HCT116 (cell line): ENCODE measurements at regions not wholly inside any gene's neighbourhood (a gene's known extent, or its start where the extent isn't known, plus 50 kb on each side); places are given as distances from the start of the nearest gene placed in this dataset.
"Not testable (repeated sequence)": the region's sequence is repeated elsewhere in the genome, so short reads cannot be mapped to it uniquely, and the experiment has no call there.

ENCODE experiments used
- ATAC-seq: fragments of 200-7000 bp; cut with Tn5 transposase; 2 replicates; pipeline ENCODE4 v1.9.1; 2020; ENCODE audit warnings: mild to moderate bottlenecking, moderate library complexity
- BruUV-seq: library from RNA; stranded (reverse); fragments of 400-500 nt; replicated peaks from 2 replicates; lab custom pipeline; 2021; lab: Mats Ljungman, UMichigan
- CTCF ChIA-PET: fragments of 300-600 bp; sonication (Branson Sonifier 250); formaldehyde crosslinking; loops from one replicate; lab custom pipeline; 2021; ENCODE audit warnings: antibody characterized with exemption; lab: Charles Lee
- POLR2A ChIA-PET: fragments of 300-600, 350-600 bp; sonication (Branson Sonifier 250); formaldehyde crosslinking; loops from one replicate; lab custom pipeline; 2021; ENCODE audit warnings: antibody characterized with exemption; lab: Charles Lee
- RAD21 ChIA-PET, 2 experiments: fragments of 300-600 bp; sonication (Branson Sonifier 250); formaldehyde crosslinking; loops; one replicate each; lab custom pipeline; 2023; ENCODE audit warnings: low total read pairs in 2 of 2; ENCODE audit not compliant: uncharacterized antibody in 2 of 2, unreplicated experiment in 2 of 2, low non-redundant PET in 1 of 2; lab: Charles Lee
- DNase-seq: peaks from one replicate; pipeline ENCODE4 v3.0.0-alpha.2; 2010; ENCODE audit warnings: low read depth, low spot score
- H2AFZ ChIP-seq: fragments of 200-600 bp; shearing (Covaris generic), sonication (generic); 2 replicates; pipeline ENCODE4 v1.6.1; 2017; ENCODE audit warnings: low read depth, mixed run types, mixed read lengths, antibody characterized with exemption, low read length; ENCODE audit not compliant: poor library complexity, severe bottlenecking
- H3K27ac ChIP-seq: 2 replicates; pipeline ENCODE4 v1.5.1; 2012; ENCODE audit warnings: low read depth, low read length
- H3K27me3 ChIP-seq: fragments of 200-600 bp; sonication (generic); 2 replicates; pipeline ENCODE4 v1.6.1; 2016; ENCODE audit warnings: mixed run types, low read length, mixed read lengths; ENCODE audit not compliant: insufficient read depth
- H3K36me3 ChIP-seq, 2 experiments: fragments of 200-500 bp in 1 of 2; fragments of 200-600 bp in 1 of 2; sonication (Bioruptor generic) in 1 of 2; sonication (generic) in 1 of 2; 2 replicates each; pipeline versions ENCODE4 v1.5.1 to v1.6.1; 2014 to 2016; ENCODE audit warnings: low read length in 2 of 2, inconsistent platforms in 1 of 2, mixed read lengths in 1 of 2, mixed run types in 1 of 2; ENCODE audit not compliant: insufficient read depth in 2 of 2, control insufficient read depth in 1 of 2
- H3K4me1 ChIP-seq, 2 experiments: fragments of 200-600 bp in 1 of 2; sonication (generic) in 1 of 2; 2 replicates each; pipeline versions ENCODE4 v1.5.1 to v1.6.1; 2012 to 2017; ENCODE audit warnings: low read length in 2 of 2, inconsistent platforms in 1 of 2, mild to moderate bottlenecking in 1 of 2, mixed read lengths in 1 of 2, mixed run types in 1 of 2, moderate library complexity in 1 of 2; ENCODE audit not compliant: insufficient read depth in 2 of 2, control insufficient read depth in 1 of 2
- H3K4me2 ChIP-seq: fragments of 200-600 bp; sonication (generic); 2 replicates; pipeline ENCODE4 v1.6.1; 2017; ENCODE audit warnings: mixed run types, low read length, mixed read lengths
- H3K4me3 ChIP-seq, 2 experiments: fragments of 200-600 bp in 1 of 2; sonication (generic) in 1 of 2; replicated peaks in 1 of 2; 2 replicates each; pipeline ENCODE4 v1.5.1; 2011 to 2016; ENCODE audit warnings: low read length in 2 of 2, control low read depth in 1 of 2, low read depth in 1 of 2, mild to moderate bottlenecking in 1 of 2, mixed read lengths in 1 of 2, mixed run types in 1 of 2
- H3K79me2 ChIP-seq: fragments of 200-600 bp; sonication (generic); 2 replicates; pipeline ENCODE4 v1.6.1; 2017; ENCODE audit warnings: mild to moderate bottlenecking, mixed run types, low read length, moderate library complexity, mixed read lengths; ENCODE audit not compliant: insufficient read depth
- H3K9ac ChIP-seq: fragments of 200-600 bp; sonication (generic); 2 replicates; pipeline ENCODE4 v1.6.1; 2016; ENCODE audit warnings: low read length, mixed read lengths
- H3K9me2 ChIP-seq: fragments of 200-600 bp; sonication (generic), shearing (Covaris generic); 2 replicates; pipeline ENCODE4 v1.6.1; 2017; ENCODE audit warnings: mixed run types, mild to moderate bottlenecking, moderate library complexity; ENCODE audit not compliant: insufficient read depth
- H3K9me3 ChIP-seq, 2 experiments: fragments of 200-500 bp in 1 of 2; fragments of 200-600 bp in 1 of 2; sonication (Bioruptor generic) in 1 of 2; sonication (generic) in 1 of 2; 2 replicates each; pipeline ENCODE4 v1.6.1; 2014 to 2017; ENCODE audit warnings: low read length in 2 of 2, mixed read lengths in 2 of 2, inconsistent platforms in 1 of 2, low read depth in 1 of 2, mild to moderate bottlenecking in 1 of 2, mixed run types in 1 of 2, moderate library complexity in 1 of 2; ENCODE audit not compliant: control insufficient read depth in 1 of 2, insufficient read depth in 1 of 2
- H4K20me1 ChIP-seq: fragments of 200-600 bp; sonication (generic), shearing (Covaris generic); 2 replicates; pipeline ENCODE4 v1.6.1; 2017; ENCODE audit warnings: mixed run types, mild to moderate bottlenecking, moderate library complexity; ENCODE audit not compliant: insufficient read depth
- CBX3 ChIP-seq: IDR thresholded peaks from 2 replicates; pipeline ENCODE4 v1.6.1; 2012; ENCODE audit warnings: low read depth
- EGR1 ChIP-seq: IDR thresholded peaks from 2 replicates; pipeline ENCODE4 v1.6.1; 2012; ENCODE audit warnings: low read depth
- ELF1 ChIP-seq: IDR thresholded peaks from 2 replicates; pipeline ENCODE4 v1.6.1; 2012; ENCODE audit warnings: low read depth, borderline replicate concordance
- EZH2 ChIP-seq: fragments of 200-600 bp; sonication (generic); IDR thresholded peaks from 2 replicates; pipeline ENCODE4 v1.6.1; 2017; ENCODE audit warnings: antibody characterized with exemption, mixed run types
- POLR2A ChIP-seq: IDR thresholded peaks from 2 replicates; pipeline ENCODE4 v1.7.0; 2011; ENCODE audit warnings: borderline replicate concordance; ENCODE audit not compliant: insufficient read depth, insufficient read length; ENCODE audit errors: extremely low read depth
- RAD21 ChIP-seq: IDR thresholded peaks from 2 replicates; pipeline ENCODE4 v1.6.1; 2012; ENCODE audit warnings: low read depth, mild to moderate bottlenecking
- SP1 ChIP-seq: IDR thresholded peaks from 2 replicates; pipeline ENCODE4 v1.6.1; 2012; ENCODE audit warnings: low read depth
- SRF ChIP-seq: IDR thresholded peaks from 2 replicates; pipeline ENCODE4 v1.6.1; 2012; ENCODE audit warnings: low read depth
- ZFX ChIP-seq: fragments of 450-650 bp; IDR thresholded peaks from 2 replicates; pipeline ENCODE4 v1.6.1; 2017
- ZNF274 ChIP-seq: fragments of 200-500 bp; sonication (Bioruptor generic); IDR thresholded peaks from 2 replicates; pipeline ENCODE4 v1.6.1; 2014; ENCODE audit warnings: mild to moderate bottlenecking, low read depth, low read length, inconsistent platforms
- intact Hi-C: fragments of 100-400 bp; cut with micrococcal nuclease; formaldehyde crosslinking; loops from 2 replicates; pipeline ENCODE4 v1.10.0; 2022
- TF ChIP-seq, protein P1 (sequence below): IDR thresholded peaks from 2 replicates; pipeline ENCODE4 v1.6.1; 2012; ENCODE audit warnings: low read depth
- TF ChIP-seq, protein P2 (sequence below), 3 experiments: fragments of 200-600 bp in 1 of 3; sonication (generic) in 1 of 3; IDR thresholded peaks in 2 of 3; conservative IDR thresholded peaks in 1 of 3; 2 replicates each; pipeline ENCODE4 v1.5.1; 2012 to 2017; ENCODE audit warnings: low read depth in 2 of 3, low read length in 2 of 3, antibody characterized with exemption in 1 of 3, borderline replicate concordance in 1 of 3, control low read depth in 1 of 3, mild to moderate bottlenecking in 1 of 3, mixed read lengths in 1 of 3, mixed run types in 1 of 3, moderate library complexity in 1 of 3; ENCODE audit not compliant: insufficient read depth in 1 of 3
- TF ChIP-seq, protein P3 (sequence below): IDR thresholded peaks from 2 replicates; pipeline ENCODE4 v1.6.1; 2012

DNA sequence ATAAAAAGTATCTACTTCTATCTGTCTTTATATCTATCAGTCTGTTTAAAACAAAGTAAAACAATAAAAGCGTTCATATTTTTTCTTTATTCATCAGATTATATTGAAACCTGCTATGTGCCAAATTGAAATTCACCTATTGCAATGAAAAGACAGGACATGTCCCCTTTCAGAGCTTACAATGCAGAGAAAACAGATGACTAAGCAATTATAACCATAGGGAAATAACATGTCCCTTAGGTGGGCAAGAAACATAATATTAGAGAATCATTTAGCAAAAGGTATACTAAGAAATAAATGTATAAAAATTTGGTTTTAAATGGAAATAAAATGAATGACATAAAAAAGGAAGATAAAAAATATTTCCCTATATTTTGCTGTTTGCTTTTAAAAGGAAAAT, 1421.3 kb downstream of the FSCB start:
- Histone ChIP-seq H3K9ac (no peak overlapping the region), H3K79me2 (no peaks in the 10 kb centered on the region), H3K9me3 (peaks cover 0 to 6% of the 10 kb centered on the region in 2 experiments; a peak in 1 of 4 replicates), H3K27me3 (no peaks in the 10 kb centered on the region), H3K9me2 (no peaks in the 10 kb centered on the region), H3K4me3 (no peak overlapping the region), H3K4me1 (no peaks in the 10 kb centered on the region), H3K27ac (no peak overlapping the region), H3K4me2 (no peak overlapping the region), H3K36me3 (no peaks in the 10 kb centered on the region), H2AFZ (no peak overlapping the region), H4K20me1 (no peaks in the 10 kb centered on the region)
- DNase-seq (no peak), ATAC-seq (no peak)
- intact Hi-C loops, result no loop called here
- BruUV-seq, result no TSS peak
- ChIA-PET RAD21 (no interaction called here), POLR2A (no interaction called here), CTCF (no interaction called here)
- TF ChIP-seq, protein P1, sequence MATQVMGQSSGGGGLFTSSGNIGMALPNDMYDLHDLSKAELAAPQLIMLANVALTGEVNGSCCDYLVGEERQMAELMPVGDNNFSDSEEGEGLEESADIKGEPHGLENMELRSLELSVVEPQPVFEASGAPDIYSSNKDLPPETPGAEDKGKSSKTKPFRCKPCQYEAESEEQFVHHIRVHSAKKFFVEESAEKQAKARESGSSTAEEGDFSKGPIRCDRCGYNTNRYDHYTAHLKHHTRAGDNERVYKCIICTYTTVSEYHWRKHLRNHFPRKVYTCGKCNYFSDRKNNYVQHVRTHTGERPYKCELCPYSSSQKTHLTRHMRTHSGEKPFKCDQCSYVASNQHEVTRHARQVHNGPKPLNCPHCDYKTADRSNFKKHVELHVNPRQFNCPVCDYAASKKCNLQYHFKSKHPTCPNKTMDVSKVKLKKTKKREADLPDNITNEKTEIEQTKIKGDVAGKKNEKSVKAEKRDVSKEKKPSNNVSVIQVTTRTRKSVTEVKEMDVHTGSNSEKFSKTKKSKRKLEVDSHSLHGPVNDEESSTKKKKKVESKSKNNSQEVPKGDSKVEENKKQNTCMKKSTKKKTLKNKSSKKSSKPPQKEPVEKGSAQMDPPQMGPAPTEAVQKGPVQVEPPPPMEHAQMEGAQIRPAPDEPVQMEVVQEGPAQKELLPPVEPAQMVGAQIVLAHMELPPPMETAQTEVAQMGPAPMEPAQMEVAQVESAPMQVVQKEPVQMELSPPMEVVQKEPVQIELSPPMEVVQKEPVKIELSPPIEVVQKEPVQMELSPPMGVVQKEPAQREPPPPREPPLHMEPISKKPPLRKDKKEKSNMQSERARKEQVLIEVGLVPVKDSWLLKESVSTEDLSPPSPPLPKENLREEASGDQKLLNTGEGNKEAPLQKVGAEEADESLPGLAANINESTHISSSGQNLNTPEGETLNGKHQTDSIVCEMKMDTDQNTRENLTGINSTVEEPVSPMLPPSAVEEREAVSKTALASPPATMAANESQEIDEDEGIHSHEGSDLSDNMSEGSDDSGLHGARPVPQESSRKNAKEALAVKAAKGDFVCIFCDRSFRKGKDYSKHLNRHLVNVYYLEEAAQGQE, result no peak
- TF ChIP-seq, protein P2, sequence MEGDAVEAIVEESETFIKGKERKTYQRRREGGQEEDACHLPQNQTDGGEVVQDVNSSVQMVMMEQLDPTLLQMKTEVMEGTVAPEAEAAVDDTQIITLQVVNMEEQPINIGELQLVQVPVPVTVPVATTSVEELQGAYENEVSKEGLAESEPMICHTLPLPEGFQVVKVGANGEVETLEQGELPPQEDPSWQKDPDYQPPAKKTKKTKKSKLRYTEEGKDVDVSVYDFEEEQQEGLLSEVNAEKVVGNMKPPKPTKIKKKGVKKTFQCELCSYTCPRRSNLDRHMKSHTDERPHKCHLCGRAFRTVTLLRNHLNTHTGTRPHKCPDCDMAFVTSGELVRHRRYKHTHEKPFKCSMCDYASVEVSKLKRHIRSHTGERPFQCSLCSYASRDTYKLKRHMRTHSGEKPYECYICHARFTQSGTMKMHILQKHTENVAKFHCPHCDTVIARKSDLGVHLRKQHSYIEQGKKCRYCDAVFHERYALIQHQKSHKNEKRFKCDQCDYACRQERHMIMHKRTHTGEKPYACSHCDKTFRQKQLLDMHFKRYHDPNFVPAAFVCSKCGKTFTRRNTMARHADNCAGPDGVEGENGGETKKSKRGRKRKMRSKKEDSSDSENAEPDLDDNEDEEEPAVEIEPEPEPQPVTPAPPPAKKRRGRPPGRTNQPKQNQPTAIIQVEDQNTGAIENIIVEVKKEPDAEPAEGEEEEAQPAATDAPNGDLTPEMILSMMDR (IDR thresholded peaks at IDR 0.05 in 2 of 3, conservative IDR thresholded peaks at IDR 0.05 in 1 of 3; ENCODE audit: borderline replicate concordance in 1 of 3, insufficient read depth in 1 of 3, low read depth in 2 of 3, low read length in 2 of 3), result no peak
- TF ChIP-seq CBX3 (no peak), EZH2 (no peak), ELF1 (no peak), ZNF274 (no peak), POLR2A (no peak), EGR1 (no peak), SRF (no peak), RAD21 (no peak), SP1 (no peak), ZFX (no peak)
- TF ChIP-seq, protein P3, sequence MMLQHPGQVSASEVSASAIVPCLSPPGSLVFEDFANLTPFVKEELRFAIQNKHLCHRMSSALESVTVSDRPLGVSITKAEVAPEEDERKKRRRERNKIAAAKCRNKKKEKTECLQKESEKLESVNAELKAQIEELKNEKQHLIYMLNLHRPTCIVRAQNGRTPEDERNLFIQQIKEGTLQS, result no peak

DNA sequence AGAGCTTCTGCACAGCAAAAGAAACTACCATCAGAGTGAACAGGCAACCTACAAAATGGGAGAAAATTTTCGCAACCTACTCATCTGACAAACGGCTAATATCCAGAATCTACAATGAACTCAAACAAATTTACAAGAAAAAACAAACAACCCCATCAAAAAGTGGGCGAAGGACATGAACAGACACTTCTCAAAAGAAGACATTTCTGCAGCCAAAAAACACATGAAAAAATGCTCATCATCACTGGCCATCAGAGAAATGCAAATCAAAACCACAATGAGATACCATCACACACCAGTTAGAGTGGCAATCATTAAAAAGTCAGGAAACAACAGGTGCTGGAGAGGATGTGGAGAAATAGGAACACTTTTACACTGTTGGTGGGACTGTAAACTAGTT, 1439.7 kb downstream of the FSCB start:
- RAD21 ChIA-PET, H3K4me2 ChIP-seq, H3K9ac ChIP-seq, H3K36me3 ChIP-seq, H3K79me2 ChIP-seq, ATAC-seq, H3K27me3 ChIP-seq, H3K9me2 ChIP-seq, DNase-seq, H3K27ac ChIP-seq, intact Hi-C loops, H3K4me1 ChIP-seq, CTCF ChIA-PET, H4K20me1 ChIP-seq, POLR2A ChIA-PET, H3K4me3 ChIP-seq, H2AFZ ChIP-seq, BruUV-seq, H3K9me3 ChIP-seq: not testable (repeated sequence)
